PC-3 (cell line): ENCODE measurements at regions not wholly inside any gene's neighbourhood (a gene's known extent, or its start where the extent isn't known, plus 50 kb on each side); places are given as distances from the start of the nearest gene placed in this dataset.

ENCODE experiments used
- CTCF ChIP-seq: fragments of 300-600 bp; sonication (generic); conservative IDR thresholded peaks from 2 replicates; pipeline ENCODE4 v1.5.1; 2017; ENCODE audit warnings: antibody characterized with exemption, low read depth, mild to moderate bottlenecking, low read length
- EZH2 ChIP-seq: fragments of 300-600 bp; sonication (generic); IDR thresholded peaks from one replicate; pipeline ENCODE4 v1.6.1; 2017; ENCODE audit warnings: antibody characterized with exemption, mild to moderate bottlenecking, low read length; ENCODE audit not compliant: unreplicated experiment

GRCh38 chr2:103815731-103816130 is 1038.2 kb upstream of the POU3F3 start:
- TF ChIP-seq CTCF (no peak), EZH2 (no peak)
